SIG-M5 (cell line): ENCODE measurements at regions not wholly inside any gene's neighbourhood (a gene's known extent, or its start where the extent isn't known, plus 50 kb on each side); places are given as distances from the start of the nearest gene placed in this dataset.

Experiments
- DNase-seq: peaks from one replicate; lab custom pipeline; 2025; lab: John Stamatoyannopoulos, UW

DNA sequence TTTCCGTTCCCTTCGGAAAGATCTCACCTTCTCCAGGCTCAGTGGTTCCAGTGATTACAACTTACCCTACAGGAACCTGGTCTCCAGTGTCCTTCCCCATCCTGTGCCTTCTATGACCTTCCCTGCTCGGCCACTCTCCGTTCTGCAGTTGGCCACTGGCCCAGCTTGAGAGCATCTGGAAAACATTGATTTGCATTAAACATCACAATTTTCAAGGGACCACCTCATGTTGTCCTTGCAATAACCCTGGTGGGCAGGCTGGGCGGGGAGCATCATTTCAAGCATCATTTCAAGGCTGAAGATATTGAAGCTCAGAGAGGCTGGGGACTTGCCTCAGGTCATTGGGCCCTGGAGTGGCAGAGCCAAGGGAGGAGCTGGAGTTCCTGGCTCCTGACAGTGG is 177.4 kb downstream of the SEC61B start:
- DNase-seq, result no peak

DNA sequence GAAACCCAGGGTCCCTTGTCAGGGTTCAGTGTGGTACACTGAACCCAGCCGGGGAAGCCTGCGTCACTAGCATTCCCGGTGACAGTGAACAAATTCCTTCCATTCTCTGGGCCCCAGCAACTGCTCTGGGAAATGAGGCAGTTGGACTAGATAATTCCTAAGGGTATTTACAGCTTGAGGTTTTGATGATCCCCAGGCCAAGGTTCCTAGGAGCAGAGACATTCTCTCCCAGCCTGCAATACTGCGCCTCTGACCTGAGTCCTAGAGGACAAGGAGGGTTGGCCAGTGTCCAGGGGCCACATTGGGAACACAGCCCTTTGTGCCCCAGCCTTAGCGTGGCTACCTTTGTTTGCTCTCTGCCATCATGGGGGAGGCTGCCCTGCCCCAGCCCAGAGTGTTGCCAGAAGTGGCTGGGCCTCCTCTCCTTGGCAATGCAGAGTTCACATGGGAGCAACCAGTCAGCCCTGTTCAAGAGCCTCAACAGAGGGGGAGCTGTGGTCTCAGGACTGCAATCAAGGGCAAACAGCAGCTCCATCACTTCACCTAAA is 178.2 kb downstream of the SEC61B start:
- DNase-seq, result no peak

DNA sequence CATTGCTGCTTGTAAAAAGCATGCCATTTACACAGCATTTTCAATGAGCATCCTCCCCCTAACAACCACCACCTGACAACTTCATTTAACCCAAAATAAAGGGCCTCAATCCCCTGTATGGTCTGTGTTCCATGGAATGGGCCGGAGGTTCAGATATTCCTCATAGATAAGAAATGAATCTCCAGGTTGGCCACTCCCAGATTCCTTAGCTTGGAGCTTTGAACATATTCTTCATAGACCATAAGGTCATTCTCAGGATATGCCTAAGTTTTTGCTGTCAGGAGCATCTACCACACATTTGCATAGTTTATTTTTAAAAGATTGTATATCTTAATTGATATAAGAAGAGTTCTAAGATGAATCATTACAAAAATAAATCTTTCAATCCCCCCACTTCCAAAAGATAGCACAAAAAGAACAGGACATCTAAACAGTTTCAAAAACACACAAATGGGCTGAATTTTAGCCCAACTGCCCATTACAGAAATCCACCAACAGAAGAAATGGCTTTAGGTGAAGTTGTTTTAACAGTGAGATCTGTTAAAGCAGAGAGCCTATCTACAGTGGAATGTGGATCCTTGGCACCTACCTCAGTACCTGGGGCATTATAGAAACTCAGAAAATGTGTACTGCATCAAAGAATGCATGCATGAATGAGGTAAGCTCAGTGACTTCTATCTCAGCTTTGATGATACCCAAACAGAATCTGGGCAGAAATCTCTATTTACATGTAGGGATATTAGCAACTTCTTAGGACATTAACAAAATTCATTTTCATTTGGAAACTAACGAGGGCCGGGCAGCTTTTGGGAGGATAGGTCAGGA is 179.8 kb downstream of the SEC61B start:
- DNase-seq, result no peak

DNA sequence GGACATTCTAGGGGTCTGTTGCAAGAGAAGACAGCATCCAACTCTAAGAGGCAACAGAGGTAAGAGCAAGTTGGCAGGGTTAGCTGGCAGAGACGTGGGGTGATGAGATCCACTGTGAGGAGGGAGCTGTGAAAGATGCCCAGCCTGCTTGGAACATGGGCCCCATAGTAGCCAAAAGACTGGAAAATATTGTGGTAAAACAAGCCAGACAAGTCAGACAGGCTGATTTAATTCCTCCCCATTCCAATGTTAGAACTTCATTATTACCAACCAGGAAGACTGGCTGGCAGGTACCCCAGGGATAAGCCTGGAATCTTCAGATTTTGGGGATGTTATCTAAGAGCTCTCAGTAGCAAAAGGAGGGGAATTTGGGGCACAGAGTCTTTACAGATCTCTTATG is 181.3 kb downstream of the SEC61B start:
- DNase-seq, result no peak

DNA sequence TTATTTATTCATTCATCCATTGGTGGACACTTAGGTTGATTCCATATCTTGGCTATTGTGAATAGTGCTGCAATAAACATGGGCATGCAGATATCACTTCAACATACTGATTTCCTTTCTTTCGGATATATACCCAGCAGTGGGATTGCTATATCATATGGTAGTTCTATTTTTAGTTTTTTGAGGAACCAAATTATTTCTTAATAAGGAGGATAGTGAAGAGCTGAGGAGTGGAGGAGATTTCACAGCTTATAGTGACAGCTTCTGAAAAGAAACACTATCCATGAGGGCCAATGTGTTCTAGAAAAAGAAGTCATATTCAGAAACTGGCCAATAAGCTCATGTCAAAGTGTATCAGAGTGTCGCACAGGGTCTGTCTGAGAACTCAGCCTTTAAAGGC is 183.3 kb downstream of the SEC61B start:
- no peak for DNase-seq

DNA sequence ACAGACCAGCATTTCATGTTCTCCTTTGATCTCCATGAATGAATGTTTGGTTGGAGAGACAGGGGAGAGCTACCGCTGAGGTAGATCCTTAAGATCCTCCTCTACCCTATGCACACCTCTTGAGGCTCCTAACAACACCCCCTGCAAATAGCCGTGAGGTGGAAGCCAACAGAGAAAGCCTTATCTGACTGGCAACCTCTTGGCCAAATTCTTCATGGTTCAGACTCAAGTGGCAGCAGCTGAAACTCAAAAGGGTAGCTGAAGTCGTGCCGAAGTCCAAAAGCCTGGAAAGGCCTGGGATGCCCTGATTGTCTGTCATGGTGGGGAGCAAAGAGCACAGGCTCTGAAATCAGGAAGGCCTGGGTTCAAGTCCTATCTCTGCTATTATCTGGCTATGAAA is 184.9 kb downstream of the SEC61B start:
- no peak for DNase-seq

DNA sequence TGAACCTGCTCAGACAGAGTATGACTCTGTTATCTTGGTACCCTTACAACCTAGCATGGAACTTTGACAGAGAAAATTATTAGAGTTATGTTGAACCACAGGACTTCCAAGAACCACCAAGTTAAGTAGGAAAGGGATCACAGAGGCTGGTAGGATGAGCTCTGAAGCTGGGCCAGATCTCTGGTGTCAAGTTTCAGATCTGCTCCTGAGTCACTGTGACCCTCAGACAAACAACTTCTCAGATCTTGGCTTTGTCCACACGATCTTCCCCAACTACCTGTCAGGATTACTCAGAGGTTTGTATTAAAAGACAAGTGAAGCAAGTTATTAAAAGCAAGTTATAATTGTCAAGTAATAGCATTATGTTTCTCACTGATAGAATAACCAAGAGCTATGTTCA is 189.0 kb downstream of the SEC61B start:
- no peak for DNase-seq

DNA sequence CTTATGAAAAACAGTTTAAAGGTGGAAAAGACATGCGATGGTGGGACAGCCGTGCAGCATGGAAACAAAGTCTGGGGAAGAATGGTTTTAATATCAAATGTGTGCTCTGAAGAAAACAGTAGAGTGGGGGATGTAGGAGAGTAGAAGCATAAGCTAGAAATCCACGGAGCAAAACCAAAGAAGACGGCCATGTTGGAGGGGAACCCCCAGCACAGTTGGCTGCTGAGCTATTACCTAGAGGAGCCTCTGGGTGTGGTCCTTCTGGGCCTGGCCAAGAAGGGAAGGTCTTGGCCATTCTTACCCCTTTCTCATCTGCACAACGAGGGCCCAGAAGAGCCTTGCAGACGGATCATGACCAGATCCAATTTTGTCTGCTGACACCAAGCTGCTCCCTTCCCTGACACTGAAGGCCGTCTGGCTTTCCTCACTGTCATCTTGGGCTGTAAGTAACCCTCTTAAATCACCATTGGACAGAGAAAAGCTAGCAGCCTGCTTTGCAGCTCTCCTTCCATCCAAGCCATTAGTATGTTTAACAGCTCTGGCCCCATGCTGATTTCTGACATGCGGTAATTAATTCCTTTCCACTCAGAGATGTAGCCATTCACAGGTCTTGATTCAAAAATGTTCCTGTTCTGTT is 189.5 kb downstream of the SEC61B start:
- DNase-seq, result no peak

DNA sequence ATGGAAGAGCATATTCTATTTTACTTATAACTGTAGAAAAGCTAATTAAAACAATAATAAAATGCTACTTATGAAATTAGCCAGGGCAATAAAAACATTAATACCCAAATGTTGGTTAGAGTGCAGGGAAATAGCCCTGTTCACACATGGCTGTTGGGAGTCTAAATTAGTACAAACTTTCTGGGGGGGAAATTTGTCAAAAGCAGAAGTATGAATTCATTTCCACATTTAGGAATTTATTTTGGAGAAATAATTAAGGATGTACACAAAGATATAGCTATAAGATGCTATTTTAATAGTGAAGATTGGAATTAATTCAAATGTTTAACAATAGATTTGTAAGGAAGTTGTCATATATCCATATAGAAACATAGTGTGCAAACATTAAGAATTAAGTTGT is 190.5 kb downstream of the SEC61B start:
- DNase-seq, result no peak

DNA sequence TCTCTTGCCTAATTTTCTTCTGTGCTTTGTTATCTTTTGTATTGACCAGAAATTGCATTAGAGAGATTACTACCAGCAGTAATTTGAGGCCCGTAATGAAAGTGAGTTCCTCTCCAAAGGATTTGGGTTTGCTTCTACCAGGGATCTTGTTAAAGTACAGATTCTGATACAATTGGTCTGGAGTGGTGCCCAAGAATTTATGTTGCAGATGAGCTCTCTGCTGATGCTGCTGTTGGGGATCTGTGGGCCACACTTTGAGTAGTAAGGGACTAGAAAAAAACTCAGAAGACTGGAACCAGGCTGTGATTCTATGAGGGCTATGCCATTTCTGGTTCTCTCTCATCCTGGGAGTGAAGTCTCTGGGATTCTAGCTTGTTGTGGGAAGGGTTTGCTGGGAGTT is 192.2 kb downstream of the SEC61B start:
- DNase-seq, result no peak

DNA sequence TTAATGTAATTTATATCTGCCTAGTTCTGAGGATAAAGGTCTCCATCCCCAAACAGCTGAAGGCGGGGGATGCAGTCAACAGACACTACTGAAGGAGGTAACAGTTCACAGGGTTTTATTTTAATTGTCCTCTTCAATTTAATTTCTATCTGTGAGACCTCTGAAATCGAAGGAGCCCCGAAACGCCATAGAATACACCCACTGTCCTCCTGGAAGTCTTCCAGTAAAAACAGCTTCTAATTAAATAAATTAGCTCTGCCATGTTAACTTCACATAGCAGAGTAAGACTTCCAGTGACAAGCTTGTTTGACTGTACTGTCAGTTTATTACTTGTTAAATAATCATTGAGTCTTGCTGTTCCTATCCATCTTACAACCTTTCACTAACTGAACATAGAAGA is 193.5 kb downstream of the SEC61B start:
- DNase-seq, result no peak

DNA sequence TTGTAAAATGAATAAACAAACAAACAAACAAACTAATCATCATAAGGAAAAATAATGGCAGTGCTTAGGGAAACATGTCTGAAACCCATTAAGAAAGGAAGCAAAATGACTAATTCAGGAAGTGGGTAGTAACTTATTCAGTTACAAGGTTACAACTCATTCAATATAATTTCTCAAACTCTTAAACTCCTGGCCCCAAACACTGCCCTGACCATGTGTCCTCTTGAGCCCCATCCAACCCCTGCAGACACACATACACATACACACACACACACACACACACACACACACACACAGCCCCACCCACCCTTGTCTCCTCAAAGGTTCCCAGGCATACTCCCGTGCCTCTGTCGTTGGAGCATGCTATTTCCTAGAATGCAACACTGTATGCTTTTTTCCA is 193.9 kb downstream of the SEC61B start:
- DNase-seq, result no peak

DNA sequence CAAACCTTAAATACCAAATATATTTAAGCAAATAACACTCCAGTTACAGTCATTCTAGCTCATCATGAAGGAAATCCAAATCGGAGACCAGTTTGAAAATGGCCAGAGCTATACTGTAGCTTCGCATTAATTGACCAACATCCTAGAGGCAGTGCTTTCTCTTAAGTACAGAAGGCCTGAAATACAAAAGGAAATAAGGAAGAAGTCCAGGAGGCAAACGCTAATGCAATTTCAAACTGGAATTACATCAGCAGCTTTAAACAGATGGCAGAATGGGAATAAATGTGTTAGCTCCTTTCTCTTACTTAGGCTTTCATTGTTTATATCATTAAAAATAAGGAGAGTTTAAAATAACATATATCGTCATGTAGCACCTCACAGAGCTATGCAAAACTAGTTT is 197.0 kb downstream of the SEC61B start:
- DNase-seq, result peak; percentile 8

DNA sequence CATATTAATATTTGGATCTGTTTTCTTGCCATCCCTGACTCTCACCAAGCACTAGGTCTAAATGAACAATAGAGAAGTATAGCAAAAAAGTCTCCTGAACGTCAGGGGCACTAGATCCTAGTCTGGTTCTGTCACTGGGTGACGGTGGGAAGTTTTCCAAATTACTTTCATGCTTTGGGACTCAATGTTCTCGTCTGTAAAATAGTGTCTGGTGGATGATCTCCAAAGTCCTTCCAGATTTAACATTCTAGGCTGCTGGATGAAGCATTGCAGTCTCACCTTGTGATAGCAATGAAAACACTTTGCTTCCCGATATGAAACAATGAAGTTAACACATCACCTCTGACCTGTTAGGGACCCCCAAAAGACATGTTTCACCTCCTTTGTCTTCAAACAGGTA is 199.3 kb downstream of the SEC61B start:
- no peak for DNase-seq

DNA sequence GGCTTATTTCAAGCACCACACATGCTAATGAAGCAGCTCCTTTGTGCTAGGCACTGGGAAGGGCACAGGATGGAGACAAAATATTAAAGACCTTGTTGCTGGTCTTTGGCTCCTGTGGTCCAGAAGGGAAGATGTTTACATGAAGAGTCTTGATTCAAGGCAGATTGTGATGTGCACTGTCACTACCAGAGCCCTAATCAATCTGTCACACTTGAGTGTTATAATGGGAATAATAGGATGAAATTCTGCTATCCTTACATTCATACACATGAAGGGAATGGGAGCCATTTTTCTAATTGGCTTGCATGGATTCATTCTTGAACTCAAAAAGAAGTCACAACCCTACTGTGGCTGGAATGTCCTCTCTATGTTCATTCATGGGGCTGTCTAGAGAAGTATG is 203.0 kb downstream of the SEC61B start:
- DNase-seq, result no peak

DNA sequence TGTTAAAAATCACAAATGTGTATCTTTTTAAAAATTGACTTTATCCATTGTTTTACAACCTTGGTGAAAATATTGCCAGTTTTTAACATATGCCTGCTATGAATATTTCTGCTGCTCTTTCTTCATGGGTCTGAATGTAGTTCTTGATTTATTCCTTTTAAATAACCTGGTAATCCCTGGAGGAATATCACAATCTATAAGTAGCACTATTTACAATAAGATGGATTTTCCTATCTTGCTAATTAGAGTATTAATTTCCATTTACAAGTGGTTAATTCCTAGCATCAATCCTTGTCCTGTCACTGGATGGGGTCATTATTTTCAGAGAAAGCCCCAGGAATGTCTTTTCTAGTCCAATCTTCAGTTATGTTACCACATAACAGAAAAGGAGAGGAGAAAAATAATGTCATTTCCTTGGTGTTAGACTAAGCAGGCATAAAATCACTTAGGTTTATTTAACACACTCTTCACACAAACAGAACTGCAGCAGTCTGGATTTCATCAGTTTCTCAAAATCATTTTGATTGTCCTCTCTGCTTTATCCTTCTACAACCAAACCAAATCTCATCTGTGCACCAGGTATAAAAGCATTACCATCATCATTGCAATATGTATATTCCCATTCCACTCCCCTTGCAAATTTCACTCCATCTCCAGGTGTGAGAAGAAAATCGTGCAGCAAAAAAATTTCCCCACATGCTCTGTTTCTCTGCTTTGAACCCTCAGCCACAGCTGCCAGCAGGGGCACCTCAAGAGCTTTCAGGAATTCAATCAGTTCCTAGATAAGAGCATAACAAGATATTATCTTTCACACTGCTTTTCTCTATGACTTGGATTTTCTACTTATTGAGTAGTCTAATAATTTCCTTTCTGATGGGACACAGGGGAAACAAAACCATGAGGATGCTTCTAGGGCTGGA is 204.1 kb downstream of the SEC61B start:
- DNase-seq, result no peak

DNA sequence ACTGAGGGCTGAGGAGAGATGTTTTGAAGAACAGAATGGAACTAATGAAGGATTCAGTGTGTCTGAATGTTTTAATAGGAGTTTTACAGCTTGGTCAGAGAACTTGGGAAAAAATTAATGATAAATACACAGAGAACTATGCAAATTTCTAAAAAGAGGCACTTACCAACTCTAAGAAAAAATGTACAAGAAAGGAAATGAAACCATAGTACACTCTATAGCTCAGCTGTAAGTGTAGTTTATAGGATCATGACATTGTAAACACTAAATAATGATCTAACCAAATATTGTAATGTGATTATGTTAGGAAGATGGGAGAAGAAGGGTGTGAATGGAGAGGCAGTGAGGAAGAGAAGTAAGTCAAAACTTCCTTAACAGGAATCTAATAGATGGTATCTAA is 205.2 kb downstream of the SEC61B start:
- no peak for DNase-seq

DNA sequence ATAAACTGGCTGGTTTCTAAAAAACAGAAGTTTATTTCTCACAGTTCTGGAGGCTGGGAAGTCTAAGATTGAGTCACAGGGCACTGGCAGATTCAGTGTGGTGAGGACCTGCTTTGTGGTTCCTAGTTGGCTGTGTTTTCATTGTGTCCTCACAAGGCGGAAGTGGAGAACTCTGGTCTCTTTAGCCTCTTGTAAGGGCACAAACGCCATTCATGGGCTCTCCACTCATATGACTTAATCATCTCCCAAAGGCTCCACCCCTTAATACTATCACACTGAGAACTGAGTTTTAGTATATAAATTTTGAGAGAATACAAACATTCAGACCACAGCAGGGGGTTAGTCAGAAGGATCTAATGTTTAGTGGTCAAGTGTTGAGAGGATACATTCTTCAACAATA is 208.2 kb downstream of the SEC61B start:
- DNase-seq, result peak; percentile 31

DNA sequence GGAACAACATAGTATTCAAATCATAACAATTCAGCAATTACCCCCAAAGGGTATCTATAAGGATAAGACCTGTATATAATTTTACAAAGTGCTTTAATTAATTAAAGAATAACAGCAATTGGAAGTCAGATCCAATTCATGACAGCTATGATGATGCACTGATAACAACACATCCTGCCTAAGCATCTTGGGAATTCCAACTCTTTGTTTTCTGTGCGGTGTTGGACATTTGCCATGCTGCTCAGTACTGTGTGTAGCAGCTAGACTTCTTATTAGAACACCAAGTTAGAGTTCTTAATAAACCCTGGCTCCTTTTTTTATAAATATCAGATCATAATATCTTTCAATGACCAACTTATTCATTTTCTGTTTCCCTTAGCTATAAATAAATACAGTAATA is 209.0 kb downstream of the SEC61B start:
- no peak for DNase-seq

DNA sequence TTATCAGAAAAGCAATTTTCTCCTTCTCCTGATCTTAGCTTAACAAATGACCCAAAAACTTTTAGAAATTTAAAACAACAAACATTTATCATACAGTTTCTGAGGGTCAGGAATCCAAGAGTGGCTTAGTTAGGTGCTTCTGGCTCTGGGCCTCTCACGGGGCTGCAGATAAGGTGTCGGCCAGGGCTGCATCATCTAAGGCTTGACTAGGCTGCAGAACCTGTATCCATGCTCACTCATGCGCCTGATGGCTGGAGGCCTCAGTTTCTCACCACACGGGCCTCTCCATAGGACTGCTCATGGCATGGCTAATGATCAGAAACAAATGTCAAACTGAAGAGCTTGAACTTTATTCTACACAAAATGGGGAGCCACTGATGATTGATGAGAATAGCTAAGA is 210.0 kb downstream of the SEC61B start:
- no peak for DNase-seq

DNA sequence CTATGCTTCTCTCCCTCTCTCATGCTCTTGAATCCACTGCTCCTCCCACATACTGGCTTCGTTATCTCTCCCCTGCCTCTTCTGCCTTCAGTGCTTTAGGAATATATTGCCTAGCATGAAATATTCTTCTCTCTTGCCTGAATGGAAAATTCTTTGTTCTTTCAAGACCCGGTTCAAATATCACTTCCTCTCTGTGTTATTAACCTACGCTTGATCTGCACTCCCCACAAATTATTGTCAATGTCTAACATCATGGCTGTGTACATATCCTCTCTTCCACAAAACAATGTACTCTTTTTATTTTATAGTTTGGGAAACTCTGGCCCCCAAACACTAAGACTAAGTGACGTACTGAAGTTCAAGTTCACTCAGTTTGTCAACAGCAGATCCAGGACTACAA is 211.0 kb downstream of the SEC61B start:
- no peak for DNase-seq

DNA sequence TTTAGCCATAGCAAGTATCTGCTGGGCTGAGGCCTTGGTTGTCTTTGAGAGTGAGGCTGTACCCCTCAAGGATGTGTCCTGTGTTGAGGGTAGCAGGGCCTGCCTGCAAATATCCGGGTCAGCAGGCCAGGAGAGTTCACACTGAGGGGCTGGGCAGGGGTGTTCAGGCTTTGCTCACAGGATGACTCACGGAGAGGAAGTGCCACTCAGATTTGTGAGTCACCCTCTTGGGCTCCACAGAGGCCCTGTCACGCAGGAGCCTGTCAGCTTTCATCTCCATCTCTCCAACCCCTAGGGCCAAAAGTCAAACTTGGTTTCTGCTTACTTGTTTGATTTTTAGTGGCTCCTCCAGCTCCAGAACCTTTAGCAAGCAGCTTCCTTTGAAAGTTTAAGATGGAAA is 211.5 kb downstream of the SEC61B start:
- peak; percentile 17 for DNase-seq

DNA sequence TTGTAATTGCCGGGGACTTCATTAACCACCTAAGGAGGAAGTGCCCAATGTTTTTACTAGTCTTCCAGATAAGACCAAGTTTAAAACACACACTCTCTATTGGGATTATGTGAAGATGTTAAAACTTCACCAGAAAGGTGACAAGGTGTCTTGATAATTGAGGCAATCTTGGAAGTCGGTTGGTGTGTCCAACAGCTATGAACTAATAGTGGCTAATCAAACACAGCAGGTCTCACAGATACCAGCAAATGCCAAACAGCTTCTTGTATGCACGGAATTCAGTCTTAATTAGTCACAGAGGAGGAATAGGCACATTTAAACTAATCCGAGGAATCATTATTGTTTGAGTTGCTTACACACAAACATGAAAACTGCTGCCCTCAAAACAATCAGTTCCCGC is 214.5 kb downstream of the SEC61B start:
- no peak for DNase-seq
